HG02588 (cell line): ENCODE measurements at regions not wholly inside any gene's neighbourhood (a gene's known extent, or its start where the extent isn't known, plus 50 kb on each side); places are given as distances from the start of the nearest gene placed in this dataset.

ENCODE experiments used
- ATAC-seq: cut with Tn5 transposase; IDR thresholded peaks from one replicate; pipeline ENCODE4 v1.9.1; 2021; ENCODE audit warnings: mild to moderate bottlenecking, moderate library complexity; ENCODE audit not compliant: unreplicated experiment

- no peak for ATAC-seq
Observed at GRCh38 chr4:11485926-11486325, 57.2 kb upstream of the HS3ST1 start.

GRCh38 chr4:11484531-11484930, 55.8 kb upstream of the HS3ST1 start:
- ATAC-seq = no peak

- no peak for ATAC-seq
Observed at GRCh38 chr4:11483046-11483445, 54.4 kb upstream of the HS3ST1 start.

GRCh38 chr4:11480683-11481082, 52.0 kb upstream of the HS3ST1 start:
- ATAC-seq = peak; percentile 49
